ENCODE measurements at regions not wholly inside any gene's neighbourhood (a gene's known extent, or its start where the extent isn't known, plus 50 kb on each side); places are given as distances from the start of the nearest gene placed in this dataset.

- Histone ChIP-seq H3K27ac (no peak overlapping the region), H3K27me3 (no peaks in the 10 kb centered on the region), H3K4me3 (no peak overlapping the region), H3K9me3 (no peaks in the 10 kb centered on the region), H3K4me1 (no peaks in the 10 kb centered on the region), H3K36me3 (no peaks in the 10 kb centered on the region)
- no peak for DNase-seq (ENCODE audit: low spot score in 2 of 2)
- no peak for TF ChIP-seq POLR2A (IDR thresholded peaks at IDR 0.05)
- WGBS, 2 donors: 80% methylated on average over 4 of the region's 4 CpGs
Observed at GRCh38 chr3:34357461-34357860, 559.0 kb downstream of the PDCD6IP start.

DNA sequence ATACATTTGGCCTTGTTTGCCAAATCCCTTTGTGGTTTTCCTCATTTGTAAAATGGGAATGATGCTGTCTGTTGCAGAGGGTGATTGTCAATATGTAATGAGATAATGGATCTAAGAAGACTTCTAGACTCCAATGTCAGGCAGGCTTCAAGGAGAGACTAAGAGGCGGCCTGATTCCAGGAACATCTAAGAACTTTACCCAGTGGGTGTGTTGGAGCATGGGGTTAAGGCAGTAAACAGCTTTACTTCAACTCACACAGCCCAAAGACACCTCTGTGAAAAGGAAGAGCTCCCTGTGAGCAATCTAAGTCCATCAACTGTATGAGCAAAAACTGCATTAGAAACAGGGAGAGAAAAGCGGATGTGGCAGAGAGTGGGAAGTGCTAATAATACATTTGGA, 560.6 kb downstream of the PDCD6IP start:
- H3K9me3 ChIP-seq: no peaks in the 10 kb centered on the region
- H3K27ac ChIP-seq: no peak overlapping the region
- H3K36me3 ChIP-seq: no peaks in the 10 kb centered on the region
- no peak for DNase-seq (ENCODE audit: low spot score in 2 of 2)
- H3K4me3 ChIP-seq: no peak overlapping the region
- no peaks in the 10 kb centered on the region for H3K4me1 ChIP-seq
- H3K27me3 ChIP-seq: no peaks in the 10 kb centered on the region
- TF ChIP-seq POLR2A (IDR thresholded peaks at IDR 0.05) (no peak), EP300 (IDR thresholded peaks at IDR 0.05) (no peak)
- TF ChIP-seq, protein P1, sequence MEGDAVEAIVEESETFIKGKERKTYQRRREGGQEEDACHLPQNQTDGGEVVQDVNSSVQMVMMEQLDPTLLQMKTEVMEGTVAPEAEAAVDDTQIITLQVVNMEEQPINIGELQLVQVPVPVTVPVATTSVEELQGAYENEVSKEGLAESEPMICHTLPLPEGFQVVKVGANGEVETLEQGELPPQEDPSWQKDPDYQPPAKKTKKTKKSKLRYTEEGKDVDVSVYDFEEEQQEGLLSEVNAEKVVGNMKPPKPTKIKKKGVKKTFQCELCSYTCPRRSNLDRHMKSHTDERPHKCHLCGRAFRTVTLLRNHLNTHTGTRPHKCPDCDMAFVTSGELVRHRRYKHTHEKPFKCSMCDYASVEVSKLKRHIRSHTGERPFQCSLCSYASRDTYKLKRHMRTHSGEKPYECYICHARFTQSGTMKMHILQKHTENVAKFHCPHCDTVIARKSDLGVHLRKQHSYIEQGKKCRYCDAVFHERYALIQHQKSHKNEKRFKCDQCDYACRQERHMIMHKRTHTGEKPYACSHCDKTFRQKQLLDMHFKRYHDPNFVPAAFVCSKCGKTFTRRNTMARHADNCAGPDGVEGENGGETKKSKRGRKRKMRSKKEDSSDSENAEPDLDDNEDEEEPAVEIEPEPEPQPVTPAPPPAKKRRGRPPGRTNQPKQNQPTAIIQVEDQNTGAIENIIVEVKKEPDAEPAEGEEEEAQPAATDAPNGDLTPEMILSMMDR (IDR thresholded peaks at IDR 0.05): no peak
- 81 to 90% methylated on average over 2 of the region's 2 CpGs for WGBS, 2 donors

DNA sequence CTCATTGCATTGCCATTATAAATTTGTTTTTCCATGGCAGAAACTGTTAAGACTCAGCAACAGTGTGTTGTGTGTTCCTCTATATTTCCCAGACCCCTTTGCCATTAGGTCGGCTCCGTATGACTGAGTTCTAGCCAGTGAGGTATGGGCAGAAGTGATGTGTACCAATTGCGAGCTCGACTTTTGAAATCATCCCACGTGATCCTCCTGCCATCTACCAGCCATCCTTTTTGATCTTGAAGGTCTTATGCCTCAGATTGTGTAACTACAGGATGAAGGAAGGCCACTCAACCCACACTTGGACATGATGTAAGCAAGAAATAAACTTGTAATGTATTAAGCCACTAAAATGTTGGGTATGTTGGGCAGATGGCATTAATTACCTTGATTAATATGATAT, 562.3 kb downstream of the PDCD6IP start:
- H3K27ac ChIP-seq: no peak overlapping the region
- no peaks in the 10 kb centered on the region for H3K4me1 ChIP-seq
- no peaks in the 10 kb centered on the region for H3K36me3 ChIP-seq
- no peak for TF ChIP-seq POLR2A (IDR thresholded peaks at IDR 0.05)
- TF ChIP-seq, protein P1 (IDR thresholded peaks at IDR 0.05): no peak
- no peak for TF ChIP-seq EP300 (IDR thresholded peaks at IDR 0.05)
- 90% methylated on average over 5 of the region's 5 CpGs for WGBS, 2 donors
- H3K9me3 ChIP-seq: no peaks in the 10 kb centered on the region
- H3K27me3 ChIP-seq: no peaks in the 10 kb centered on the region
- DNase-seq (ENCODE audit: low spot score in 2 of 2): no peak
- H3K4me3 ChIP-seq: no peak overlapping the region

- no peaks in the 10 kb centered on the region for H3K9me3 ChIP-seq
- no peaks in the 10 kb centered on the region for H3K4me1 ChIP-seq
- no peak overlapping the region for H3K27ac ChIP-seq
- 79 to 80% methylated on average over 5 of the region's 5 CpGs for WGBS, 2 donors
- no peak for DNase-seq (ENCODE audit: low spot score in 2 of 2)
- TF ChIP-seq, protein P1 (IDR thresholded peaks at IDR 0.05): no peak
- TF ChIP-seq EP300 (IDR thresholded peaks at IDR 0.05): peak in 1 of 2 donors; percentile 50
- no peak overlapping the region for H3K4me3 ChIP-seq
- H3K27me3 ChIP-seq: no peaks in the 10 kb centered on the region
- H3K36me3 ChIP-seq: no peaks in the 10 kb centered on the region
Observed at GRCh38 chr3:34361921-34362320, 563.5 kb downstream of the PDCD6IP start.

DNA sequence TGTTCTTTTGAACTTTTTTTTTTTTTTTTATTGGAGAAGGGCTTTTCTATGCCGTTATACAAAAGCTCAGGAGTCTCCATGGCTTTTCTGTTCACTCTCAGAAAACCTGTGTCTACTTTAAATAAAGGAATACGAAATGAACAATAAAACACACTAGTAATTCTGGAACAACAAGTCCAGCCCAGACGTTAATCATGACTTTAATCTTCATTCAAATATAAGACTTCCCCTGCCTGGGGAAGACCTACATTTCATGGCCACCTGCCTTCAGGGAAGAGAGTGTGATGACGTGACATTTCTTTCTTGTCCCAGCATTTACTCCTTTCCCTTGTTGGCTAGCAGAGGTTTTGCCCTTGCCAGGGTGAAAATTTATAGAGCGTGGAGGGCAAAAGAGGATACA, 564.5 kb downstream of the PDCD6IP start:
- Histone ChIP-seq H3K27me3 (no peaks in the 10 kb centered on the region), H3K4me3 (no peak overlapping the region), H3K9me3 (no peaks in the 10 kb centered on the region), H3K27ac (no peak overlapping the region), H3K36me3 (no peaks in the 10 kb centered on the region), H3K4me1 (no peaks in the 10 kb centered on the region)
- no peak for TF ChIP-seq EP300 (IDR thresholded peaks at IDR 0.05)
- TF ChIP-seq, protein P1 (IDR thresholded peaks at IDR 0.05): no peak
- WGBS, 2 donors: 82 to 86% methylated on average over 5 of the region's 5 CpGs
- DNase-seq (ENCODE audit: low spot score in 2 of 2): no peak

- Histone ChIP-seq H3K27me3 (no peaks in the 10 kb centered on the region), H3K4me1 (no peaks in the 10 kb centered on the region), H3K27ac (no peak overlapping the region), H3K4me3 (no peak overlapping the region), H3K9me3 (no peaks in the 10 kb centered on the region), H3K36me3 (no peaks in the 10 kb centered on the region)
- TF ChIP-seq POLR2A (IDR thresholded peaks at IDR 0.05) (no peak), EP300 (IDR thresholded peaks at IDR 0.05) (no peak)
- TF ChIP-seq, protein P1 (IDR thresholded peaks at IDR 0.05): no peak
- DNase-seq (ENCODE audit: low spot score in 2 of 2): no peak
Observed at GRCh38 chr3:34363881-34364280, 565.5 kb downstream of the PDCD6IP start.

Data from tibial nerve (tissue), 4 donors.